Keratinocyte (primary cell): ENCODE measurements at regions not wholly inside any gene's neighbourhood (a gene's known extent, or its start where the extent isn't known, plus 50 kb on each side); places are given as distances from the start of the nearest gene placed in this dataset.
"Not testable (repeated sequence)": the region's sequence is repeated elsewhere in the genome, so short reads cannot be mapped to it uniquely, and the experiment has no call there.

Experiments used
- DNase-seq: peaks from one replicate; pipeline ENCODE4 v3.0.0-alpha.2; 2011; ENCODE audit warnings: low read depth, missing footprints, low spot score
- FAIRE-seq: peaks from 2 replicates; lab custom pipeline; 2011; peaks lifted over from hg19 to GRCh38; lab: Jason Lieb, UNC
- H2AFZ ChIP-seq: 2 replicates; pipeline ENCODE4 v1.6.0; 2012; ENCODE audit warnings: low read length, control low read depth, inconsistent platforms; ENCODE audit not compliant: control insufficient read depth
- H3K27ac ChIP-seq: 2 replicates; pipeline ENCODE4 v1.5.1; 2011; ENCODE audit warnings: low read length; ENCODE audit not compliant: control insufficient read depth, insufficient read depth
- H3K27me3 ChIP-seq: 3 replicates; pipeline ENCODE4 v1.6.0; 2011; ENCODE audit warnings: low read length; ENCODE audit not compliant: control insufficient read depth, insufficient read depth; ENCODE audit errors: extremely low read depth
- H3K36me3 ChIP-seq, 2 experiments: 2 replicates in 1 of 2; 3 replicates in 1 of 2; pipeline ENCODE4 v1.5.1; 2011; ENCODE audit warnings: low read length in 2 of 2, mild to moderate bottlenecking in 1 of 2; ENCODE audit not compliant: control insufficient read depth in 2 of 2, insufficient read depth in 2 of 2; ENCODE audit errors: extremely low read depth in 1 of 2
- H3K4me1 ChIP-seq: 3 replicates; pipeline ENCODE4 v1.5.1; 2011; ENCODE audit warnings: low read length; ENCODE audit not compliant: control insufficient read depth, insufficient read depth; ENCODE audit errors: extremely low read depth
- H3K4me2 ChIP-seq: 3 replicates; pipeline ENCODE4 v1.6.0; 2011; ENCODE audit warnings: low read depth, low read length; ENCODE audit not compliant: control insufficient read depth, insufficient read depth; ENCODE audit errors: extremely low read depth
- H3K4me3 ChIP-seq, 3 experiments: fragments of 200-600 bp in 1 of 3; sonication (generic) in 1 of 3; 2 replicates in 2 of 3; 3 replicates in 1 of 3; pipeline ENCODE4 v1.5.1; 2011 to 2016; ENCODE audit warnings: low read length in 3 of 3, mild to moderate bottlenecking in 3 of 3, control low read depth in 2 of 3, inconsistent platforms in 1 of 3, low read depth in 1 of 3, mixed read lengths in 1 of 3, mixed run types in 1 of 3, moderate library complexity in 1 of 3; ENCODE audit not compliant: control insufficient read depth in 2 of 3, insufficient read depth in 2 of 3; ENCODE audit errors: extremely low read depth in 1 of 3
- H3K79me2 ChIP-seq: 2 replicates; pipeline ENCODE4 v1.6.0; 2012; ENCODE audit warnings: low read length; ENCODE audit not compliant: control insufficient read depth, insufficient read depth
- H3K9ac ChIP-seq: 3 replicates; pipeline ENCODE4 v1.6.0; 2011; ENCODE audit warnings: low read length; ENCODE audit not compliant: control insufficient read depth, insufficient read depth; ENCODE audit errors: extremely low read depth
- H3K9me1 ChIP-seq: 3 replicates; pipeline ENCODE4 v1.6.0; 2011; ENCODE audit warnings: low read length; ENCODE audit not compliant: control insufficient read depth, insufficient read depth; ENCODE audit errors: extremely low read depth
- H3K9me3 ChIP-seq: 2 replicates; pipeline ENCODE4 v1.5.1; 2012; ENCODE audit warnings: low read depth, low read length; ENCODE audit not compliant: control insufficient read depth
- H4K20me1 ChIP-seq: 3 replicates; pipeline ENCODE4 v1.6.0; 2011; ENCODE audit warnings: low read length; ENCODE audit not compliant: control insufficient read depth, insufficient read depth; ENCODE audit errors: extremely low read depth
- EZH2 ChIP-seq: IDR thresholded peaks from one replicate; pipeline ENCODE4 v1.6.1; 2012; ENCODE audit warnings: inconsistent platforms, mild to moderate bottlenecking, low read length, moderate library complexity
- dilution Hi-C: fragments of 300-500 bp; cut with MboI; formaldehyde crosslinking; loops from one replicate; pipeline ENCODE4 v1.7.0; 2020; ENCODE audit warnings: low sequenced_read_pairs; ENCODE audit not compliant: extremely low pct_ligation_motif_present
- TF ChIP-seq, protein P1 (sequence below), 3 experiments: IDR thresholded peaks in 1 of 3; conservative IDR thresholded peaks in 1 of 3; optimal IDR thresholded peaks in 1 of 3; 2 replicates in 2 of 3; 3 replicates in 1 of 3; pipeline versions ENCODE3 to v1.5.1; 2011; ENCODE audit warnings: low read length in 3 of 3, mild to moderate bottlenecking in 3 of 3, moderate library complexity in 2 of 3, control low read depth in 1 of 3, inconsistent platforms in 1 of 3; ENCODE audit not compliant: insufficient read depth in 2 of 3; ENCODE audit errors: extremely low read depth in 1 of 3

DNA sequence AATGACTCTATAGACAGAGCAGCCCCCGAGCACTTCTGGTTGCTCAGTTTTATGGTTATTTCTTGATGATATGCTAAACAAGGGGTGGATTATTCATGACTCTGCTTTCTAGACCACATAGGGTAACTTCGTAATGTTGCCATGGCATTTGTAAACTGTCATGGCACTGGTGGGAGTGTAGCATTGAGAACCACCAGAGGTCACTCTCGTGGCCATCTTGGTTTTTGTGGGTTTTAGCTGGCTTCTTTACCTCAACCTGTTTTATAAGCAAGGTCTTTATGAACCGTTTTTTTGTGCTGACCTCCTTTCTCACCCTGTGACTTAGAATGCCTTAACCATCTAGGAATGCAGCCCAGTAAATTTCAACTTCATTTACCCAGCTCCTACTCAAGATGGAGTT is 1036.2 kb upstream of the FLRT2 start:
- Histone ChIP-seq H3K9ac (no peak overlapping the region), H3K79me2 (no peaks in the 10 kb centered on the region), H2AFZ (no peak overlapping the region), H3K4me3 (no peak overlapping the region), H4K20me1 (no peaks in the 10 kb centered on the region), H3K27ac (no peak overlapping the region), H3K9me1 (no peaks in the 10 kb centered on the region), H3K36me3 (no peaks in the 10 kb centered on the region), H3K27me3 (no peaks in the 10 kb centered on the region), H3K4me2 (no peak overlapping the region), H3K9me3 (no peaks in the 10 kb centered on the region), H3K4me1 (no peaks in the 10 kb centered on the region)
- TF ChIP-seq, protein P1, sequence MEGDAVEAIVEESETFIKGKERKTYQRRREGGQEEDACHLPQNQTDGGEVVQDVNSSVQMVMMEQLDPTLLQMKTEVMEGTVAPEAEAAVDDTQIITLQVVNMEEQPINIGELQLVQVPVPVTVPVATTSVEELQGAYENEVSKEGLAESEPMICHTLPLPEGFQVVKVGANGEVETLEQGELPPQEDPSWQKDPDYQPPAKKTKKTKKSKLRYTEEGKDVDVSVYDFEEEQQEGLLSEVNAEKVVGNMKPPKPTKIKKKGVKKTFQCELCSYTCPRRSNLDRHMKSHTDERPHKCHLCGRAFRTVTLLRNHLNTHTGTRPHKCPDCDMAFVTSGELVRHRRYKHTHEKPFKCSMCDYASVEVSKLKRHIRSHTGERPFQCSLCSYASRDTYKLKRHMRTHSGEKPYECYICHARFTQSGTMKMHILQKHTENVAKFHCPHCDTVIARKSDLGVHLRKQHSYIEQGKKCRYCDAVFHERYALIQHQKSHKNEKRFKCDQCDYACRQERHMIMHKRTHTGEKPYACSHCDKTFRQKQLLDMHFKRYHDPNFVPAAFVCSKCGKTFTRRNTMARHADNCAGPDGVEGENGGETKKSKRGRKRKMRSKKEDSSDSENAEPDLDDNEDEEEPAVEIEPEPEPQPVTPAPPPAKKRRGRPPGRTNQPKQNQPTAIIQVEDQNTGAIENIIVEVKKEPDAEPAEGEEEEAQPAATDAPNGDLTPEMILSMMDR (optimal IDR thresholded peaks at IDR 0.05 in 1 of 3, IDR thresholded peaks at IDR 0.05 in 1 of 3, conservative IDR thresholded peaks at IDR 0.05 in 1 of 3; ENCODE audit: extremely low read depth in 1 of 3, insufficient read depth in 2 of 3, low read length in 3 of 3) = peak in 1 of 3 experiments; percentile 5
- no peak for TF ChIP-seq EZH2
- DNase-seq (no peak), FAIRE-seq (no peak)
- dilution Hi-C loops = no loop called here

DNA sequence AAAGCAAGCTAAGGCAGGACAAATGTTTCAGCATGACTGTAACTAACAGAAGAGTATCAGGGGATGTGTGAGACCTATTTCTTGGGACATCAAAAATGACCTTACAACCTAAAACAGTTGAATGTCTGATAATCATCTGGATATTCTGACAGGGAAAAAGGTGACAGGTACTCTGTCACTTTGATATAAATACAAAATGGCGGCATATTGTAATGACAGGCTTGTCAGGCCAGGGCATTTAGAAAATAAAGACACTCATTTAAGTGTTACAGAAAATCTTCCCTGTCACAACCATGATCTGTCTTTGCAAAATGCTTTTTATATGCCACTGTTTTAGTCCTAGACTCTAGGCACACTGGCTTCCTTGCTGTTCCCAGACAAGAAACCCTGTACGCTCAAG is 1033.3 kb upstream of the FLRT2 start:
- Histone ChIP-seq H3K9me3 (no peaks in the 10 kb centered on the region), H3K79me2 (no peaks in the 10 kb centered on the region), H3K4me2 (no peak overlapping the region), H3K27ac (no peak overlapping the region), H3K4me1 (no peaks in the 10 kb centered on the region), H2AFZ (no peak overlapping the region), H4K20me1 (no peaks in the 10 kb centered on the region), H3K4me3 (no peak overlapping the region), H3K9me1 (no peaks in the 10 kb centered on the region), H3K9ac (no peak overlapping the region), H3K27me3 (no peaks in the 10 kb centered on the region), H3K36me3 (no peaks in the 10 kb centered on the region)
- dilution Hi-C loops = no loop called here
- TF ChIP-seq, protein P1 (optimal IDR thresholded peaks at IDR 0.05 in 1 of 3, IDR thresholded peaks at IDR 0.05 in 1 of 3, conservative IDR thresholded peaks at IDR 0.05 in 1 of 3; ENCODE audit: extremely low read depth in 1 of 3, insufficient read depth in 2 of 3, low read length in 3 of 3) = no peak
- no peak for TF ChIP-seq EZH2
- FAIRE-seq = no peak
- no peak for DNase-seq

GRCh38 chr14:84512823-84513222 is 1017.1 kb upstream of the FLRT2 start:
- DNase-seq, H3K36me3 ChIP-seq, H3K4me1 ChIP-seq, H3K79me2 ChIP-seq, H3K9ac ChIP-seq, H3K9me1 ChIP-seq, H3K4me3 ChIP-seq, H3K27me3 ChIP-seq, H2AFZ ChIP-seq, H3K9me3 ChIP-seq, dilution Hi-C loops, H3K27ac ChIP-seq, H3K4me2 ChIP-seq, H4K20me1 ChIP-seq, FAIRE-seq: not testable (repeated sequence)
